ENCODE measurements at regions not wholly inside any gene's neighbourhood (a gene's known extent, or its start where the extent isn't known, plus 50 kb on each side); places are given as distances from the start of the nearest gene placed in this dataset.
A peak's percentile ranks its signal among the peaks of the same experiment; 100 is the strongest.
"Not testable (repeated sequence)": the region's sequence is repeated elsewhere in the genome, so short reads cannot be mapped to it uniquely, and the experiment has no call there.

DNA sequence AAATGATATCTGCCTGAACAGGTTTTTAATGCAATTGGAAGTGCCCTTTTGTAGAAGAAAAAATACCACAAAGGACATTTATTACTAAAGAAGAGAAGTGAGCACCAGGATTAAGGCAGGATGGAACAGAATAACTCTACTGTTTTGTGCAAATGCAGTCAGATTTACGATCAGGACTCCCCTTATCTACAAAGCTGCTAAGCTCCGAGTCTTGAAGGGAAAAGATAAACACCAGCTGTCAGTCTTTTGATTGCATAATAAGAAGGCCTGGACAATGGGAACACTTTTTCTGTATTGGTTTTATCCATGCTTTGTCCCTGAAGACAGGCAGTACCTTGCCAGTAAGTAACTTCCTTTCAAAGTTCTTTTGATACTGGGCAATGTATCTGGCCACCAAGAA, 797.9 kb upstream of the SLC35B3 start:
- H3K27me3 ChIP-seq (ENCODE audit: control insufficient read depth in 3 of 3, insufficient read depth in 3 of 3, low read length in 2 of 3) = no peaks in the 10 kb centered on the region
- peaks cover 0 to 2% (median 0%) of the 10 kb centered on the region in 4 donors for H3K9me3 ChIP-seq (ENCODE audit: control insufficient read depth in 4 of 4, insufficient read depth in 3 of 4, low read length in 3 of 4)
- 12 to 14% methylated on average over 2 of the region's 2 CpGs for WGBS, 2 donors
- DNase-seq (no peak), ATAC-seq (ENCODE audit: insufficient read depth, low FRiP score) (no peak)
- H3K27ac ChIP-seq (ENCODE audit: low read depth in 1 of 2, low read length in 1 of 2) = no peak overlapping the region
- no peak overlapping the region for H3K4me3 ChIP-seq
- no peaks in the 10 kb centered on the region for H3K36me3 ChIP-seq (ENCODE audit: control insufficient read depth in 4 of 4, insufficient read depth in 4 of 4, low read length in 4 of 4)
- TF ChIP-seq, protein P1, sequence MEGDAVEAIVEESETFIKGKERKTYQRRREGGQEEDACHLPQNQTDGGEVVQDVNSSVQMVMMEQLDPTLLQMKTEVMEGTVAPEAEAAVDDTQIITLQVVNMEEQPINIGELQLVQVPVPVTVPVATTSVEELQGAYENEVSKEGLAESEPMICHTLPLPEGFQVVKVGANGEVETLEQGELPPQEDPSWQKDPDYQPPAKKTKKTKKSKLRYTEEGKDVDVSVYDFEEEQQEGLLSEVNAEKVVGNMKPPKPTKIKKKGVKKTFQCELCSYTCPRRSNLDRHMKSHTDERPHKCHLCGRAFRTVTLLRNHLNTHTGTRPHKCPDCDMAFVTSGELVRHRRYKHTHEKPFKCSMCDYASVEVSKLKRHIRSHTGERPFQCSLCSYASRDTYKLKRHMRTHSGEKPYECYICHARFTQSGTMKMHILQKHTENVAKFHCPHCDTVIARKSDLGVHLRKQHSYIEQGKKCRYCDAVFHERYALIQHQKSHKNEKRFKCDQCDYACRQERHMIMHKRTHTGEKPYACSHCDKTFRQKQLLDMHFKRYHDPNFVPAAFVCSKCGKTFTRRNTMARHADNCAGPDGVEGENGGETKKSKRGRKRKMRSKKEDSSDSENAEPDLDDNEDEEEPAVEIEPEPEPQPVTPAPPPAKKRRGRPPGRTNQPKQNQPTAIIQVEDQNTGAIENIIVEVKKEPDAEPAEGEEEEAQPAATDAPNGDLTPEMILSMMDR (IDR thresholded peaks at IDR 0.05; ENCODE audit: control extremely low read depth, extremely low read depth) = no peak
- no peak overlapping the region for H3K9ac ChIP-seq (ENCODE audit: insufficient read depth in 1 of 2, low read length in 2 of 2)
- H3K4me1 ChIP-seq (ENCODE audit: control insufficient read depth in 5 of 5, insufficient read depth in 5 of 5, low read length in 5 of 5) = no peaks in the 10 kb centered on the region

DNA sequence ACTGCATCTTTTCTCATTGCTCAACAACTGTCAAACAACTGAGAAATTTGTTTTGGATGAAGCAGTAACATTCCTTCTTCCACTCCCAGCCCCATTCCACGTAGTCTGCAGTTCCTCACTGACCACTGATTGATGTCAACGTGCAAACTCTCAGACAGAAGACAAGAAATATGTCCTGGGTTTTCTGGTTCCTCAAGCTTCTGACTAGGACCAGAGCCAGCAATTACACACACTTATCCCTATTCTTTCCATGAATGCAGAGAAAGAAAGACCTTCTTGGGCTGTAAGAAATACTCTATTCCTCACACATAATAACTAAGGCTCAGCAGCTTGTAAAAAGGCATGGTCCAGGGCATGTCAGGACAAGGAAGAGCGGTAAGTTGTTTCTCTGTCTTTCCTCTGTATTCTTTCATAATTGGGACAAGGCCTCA, 790.1 kb upstream of the SLC35B3 start:
- TF ChIP-seq, protein P1 (IDR thresholded peaks at IDR 0.05; ENCODE audit: control extremely low read depth, extremely low read depth) = no peak
- Histone ChIP-seq H3K27ac (ENCODE audit: low read depth in 1 of 2, low read length in 1 of 2) (no peak overlapping the region), H3K9ac (ENCODE audit: insufficient read depth in 1 of 2, low read length in 2 of 2) (no peak overlapping the region), H3K36me3 (ENCODE audit: control insufficient read depth in 4 of 4, insufficient read depth in 4 of 4, low read length in 4 of 4) (no peaks in the 10 kb centered on the region), H3K4me1 (ENCODE audit: control insufficient read depth in 5 of 5, insufficient read depth in 5 of 5, low read length in 5 of 5) (no peaks in the 10 kb centered on the region), H3K9me3 (ENCODE audit: control insufficient read depth in 4 of 4, insufficient read depth in 3 of 4, low read length in 3 of 4) (peaks cover 0 to 3% (median 0%) of the 10 kb centered on the region in 4 donors), H3K4me3 (no peak overlapping the region), H3K27me3 (ENCODE audit: control insufficient read depth in 3 of 3, insufficient read depth in 3 of 3, low read length in 2 of 3) (no peaks in the 10 kb centered on the region)
- no peak for ATAC-seq (ENCODE audit: insufficient read depth, low FRiP score)
- peak in 2 of 3 donors; percentile 1 to 19 for DNase-seq
- 39 to 63% methylated on average over 3 of the region's 3 CpGs for WGBS, 2 donors

DNA sequence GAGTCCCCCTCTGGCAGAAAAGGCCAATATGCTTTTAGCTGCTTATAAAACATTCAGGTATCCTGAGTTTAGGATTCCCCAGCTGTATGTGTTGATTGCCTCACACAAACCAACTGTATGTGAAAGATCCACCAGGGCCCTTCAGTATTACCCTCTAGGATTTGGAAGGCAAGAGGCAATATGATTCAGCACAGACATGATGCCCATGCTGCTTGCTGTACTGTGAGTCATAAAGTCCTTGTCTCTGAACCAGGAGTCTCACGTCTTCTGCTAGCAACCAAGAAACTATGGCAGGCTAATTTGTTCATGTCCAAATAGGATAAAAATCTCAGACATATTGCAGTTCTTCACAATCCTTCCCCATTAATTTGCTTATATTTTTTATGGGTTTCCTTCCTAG, 789.2 kb upstream of the SLC35B3 start:
- no peaks in the 10 kb centered on the region for H3K36me3 ChIP-seq (ENCODE audit: control insufficient read depth in 4 of 4, insufficient read depth in 4 of 4, low read length in 4 of 4)
- H3K9me3 ChIP-seq (ENCODE audit: control insufficient read depth in 4 of 4, insufficient read depth in 3 of 4, low read length in 3 of 4) = peaks cover 0 to 3% (median 0%) of the 10 kb centered on the region in 4 donors
- DNase-seq (no peak), ATAC-seq (ENCODE audit: insufficient read depth, low FRiP score) (no peak)
- WGBS, 2 donors = 73 to 90% methylated on average over 1 of the region's 1 CpG
- no peaks in the 10 kb centered on the region for H3K27me3 ChIP-seq (ENCODE audit: control insufficient read depth in 3 of 3, insufficient read depth in 3 of 3, low read length in 2 of 3)
- no peak overlapping the region for H3K4me3 ChIP-seq
- H3K4me1 ChIP-seq (ENCODE audit: control insufficient read depth in 5 of 5, insufficient read depth in 5 of 5, low read length in 5 of 5) = no peaks in the 10 kb centered on the region
- no peak overlapping the region for H3K9ac ChIP-seq (ENCODE audit: insufficient read depth in 1 of 2, low read length in 2 of 2)
- TF ChIP-seq, protein P1 (IDR thresholded peaks at IDR 0.05; ENCODE audit: control extremely low read depth, extremely low read depth) = no peak
- H3K27ac ChIP-seq (ENCODE audit: low read depth in 1 of 2, low read length in 1 of 2) = no peak overlapping the region

DNA sequence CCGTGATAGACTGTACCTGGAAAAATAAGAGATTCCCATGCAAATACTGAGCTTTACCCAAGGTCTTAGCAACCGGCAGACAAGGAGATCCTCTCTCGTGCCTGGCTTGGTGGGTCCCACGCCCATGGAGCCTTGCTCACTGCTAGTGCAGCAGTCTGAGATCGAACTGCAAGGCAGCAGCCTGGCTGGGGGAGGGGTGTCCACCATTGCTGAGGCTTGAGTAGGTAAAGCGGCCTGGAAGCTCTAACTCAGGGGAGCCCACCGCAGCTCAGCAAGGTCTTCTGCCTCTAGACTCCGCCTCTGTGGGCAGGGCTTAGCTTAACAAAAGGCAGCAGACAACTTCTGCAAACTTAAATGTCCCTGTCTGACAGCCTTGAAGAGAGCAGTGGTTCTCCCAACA, 778.4 kb upstream of the SLC35B3 start:
- H3K27me3 ChIP-seq (ENCODE audit: control insufficient read depth in 3 of 3, insufficient read depth in 3 of 3, low read length in 2 of 3); H3K4me1 ChIP-seq (ENCODE audit: control insufficient read depth in 5 of 5, insufficient read depth in 5 of 5, low read length in 5 of 5); ATAC-seq (ENCODE audit: insufficient read depth, low FRiP score); H3K4me3 ChIP-seq; H3K36me3 ChIP-seq (ENCODE audit: control insufficient read depth in 4 of 4, insufficient read depth in 4 of 4, low read length in 4 of 4); H3K9ac ChIP-seq (ENCODE audit: insufficient read depth in 1 of 2, low read length in 2 of 2); H3K9me3 ChIP-seq (ENCODE audit: control insufficient read depth in 4 of 4, insufficient read depth in 3 of 4, low read length in 3 of 4); H3K27ac ChIP-seq (ENCODE audit: low read depth in 1 of 2, low read length in 1 of 2); DNase-seq: not testable (repeated sequence)
- whole genome bisulfite sequencing, 2 donors = 86 to 89% methylated on average over 8 of the region's 8 CpGs
